ENCODE measurements at regions not wholly inside any gene's neighbourhood (a gene's known extent, or its start where the extent isn't known, plus 50 kb on each side); places are given as distances from the start of the nearest gene placed in this dataset.

- ATAC-seq (ENCODE audit: insufficient number of reproducible peaks, low FRiP score, low read depth) (no peak), DNase-seq (ENCODE audit: low spot score) (no peak)
- no peak overlapping the region for H3K27ac ChIP-seq
- peaks cover 0 to 7% of the 10 kb centered on the region in 2 donors for H3K4me1 ChIP-seq (ENCODE audit: control insufficient read depth in 1 of 2, low read depth in 2 of 2)
- H3K36me3 ChIP-seq: no peaks in the 10 kb centered on the region
- no peaks in the 10 kb centered on the region for H3K9me3 ChIP-seq
- no peak overlapping the region for H3K4me3 ChIP-seq
- TF ChIP-seq CTCF (IDR thresholded peaks at IDR 0.05): no peak
- H3K27me3 ChIP-seq (replicated peaks; ENCODE audit: insufficient read depth): no peaks in the 10 kb centered on the region
Measured at GRCh38 chr21:28072601-28073000, 920.1 kb downstream of the LTN1 start.

- DNase-seq (ENCODE audit: low spot score) (no peak), ATAC-seq (ENCODE audit: insufficient number of reproducible peaks, low FRiP score, low read depth) (no peak)
- no peaks in the 10 kb centered on the region for H3K27me3 ChIP-seq (replicated peaks; ENCODE audit: insufficient read depth)
- H3K36me3 ChIP-seq: no peaks in the 10 kb centered on the region
- H3K4me1 ChIP-seq (ENCODE audit: control insufficient read depth in 1 of 2, low read depth in 2 of 2): peaks cover 4 to 22% of the 10 kb centered on the region in 2 donors
- H3K27ac ChIP-seq: no peak overlapping the region
- H3K9me3 ChIP-seq: no peaks in the 10 kb centered on the region
- no peak overlapping the region for H3K4me3 ChIP-seq
- no peak for TF ChIP-seq CTCF (IDR thresholded peaks at IDR 0.05)
Measured at GRCh38 chr21:28069450-28069923, 923.2 kb downstream of the LTN1 start.

GRCh38 chr21:28068455-28069358 lies 924.0 kb downstream of the LTN1 start:
- H3K4me1 ChIP-seq (ENCODE audit: control insufficient read depth in 1 of 2, low read depth in 2 of 2): peaks cover 4 to 22% of the 10 kb centered on the region in 2 donors
- no peak for TF ChIP-seq CTCF (IDR thresholded peaks at IDR 0.05)
- DNase-seq (ENCODE audit: low spot score) (no peak), ATAC-seq (ENCODE audit: insufficient number of reproducible peaks, low FRiP score, low read depth) (no peak)
- no peak overlapping the region for H3K4me3 ChIP-seq
- H3K9me3 ChIP-seq: no peaks in the 10 kb centered on the region
- H3K36me3 ChIP-seq: no peaks in the 10 kb centered on the region
- no peaks in the 10 kb centered on the region for H3K27me3 ChIP-seq (replicated peaks; ENCODE audit: insufficient read depth)
- H3K27ac ChIP-seq: no peak overlapping the region

GRCh38 chr21:28066596-28067387 lies 925.9 kb downstream of the LTN1 start:
- DNase-seq (ENCODE audit: low spot score): no peak
- H3K4me1 ChIP-seq (ENCODE audit: control insufficient read depth in 1 of 2, low read depth in 2 of 2): peaks cover 4 to 22% of the 10 kb centered on the region in 2 donors
- no peaks in the 10 kb centered on the region for H3K9me3 ChIP-seq
- H3K36me3 ChIP-seq: no peaks in the 10 kb centered on the region
- no peak for ATAC-seq (ENCODE audit: insufficient number of reproducible peaks, low FRiP score, low read depth)
- H3K27me3 ChIP-seq (replicated peaks; ENCODE audit: insufficient read depth): no peaks in the 10 kb centered on the region
- H3K27ac ChIP-seq: no peak overlapping the region
- TF ChIP-seq CTCF (IDR thresholded peaks at IDR 0.05): no peak
- H3K4me3 ChIP-seq: no peak overlapping the region

GRCh38 chr21:28066076-28066475 lies 926.6 kb downstream of the LTN1 start:
- no peak overlapping the region for H3K4me3 ChIP-seq
- no peaks in the 10 kb centered on the region for H3K27me3 ChIP-seq (replicated peaks; ENCODE audit: insufficient read depth)
- no peak for DNase-seq (ENCODE audit: low spot score)
- H3K36me3 ChIP-seq: no peaks in the 10 kb centered on the region
- peaks cover 4 to 22% of the 10 kb centered on the region in 2 donors for H3K4me1 ChIP-seq (ENCODE audit: control insufficient read depth in 1 of 2, low read depth in 2 of 2)
- TF ChIP-seq CTCF (IDR thresholded peaks at IDR 0.05): no peak
- no peaks in the 10 kb centered on the region for H3K9me3 ChIP-seq
- no peak for ATAC-seq (ENCODE audit: insufficient number of reproducible peaks, low FRiP score, low read depth)
- no peak overlapping the region for H3K27ac ChIP-seq

All from thoracic aorta (tissue), 2 donors.